ENCODE measurements at regions not wholly inside any gene's neighbourhood (a gene's known extent, or its start where the extent isn't known, plus 50 kb on each side); places are given as distances from the start of the nearest gene placed in this dataset.

DNA sequence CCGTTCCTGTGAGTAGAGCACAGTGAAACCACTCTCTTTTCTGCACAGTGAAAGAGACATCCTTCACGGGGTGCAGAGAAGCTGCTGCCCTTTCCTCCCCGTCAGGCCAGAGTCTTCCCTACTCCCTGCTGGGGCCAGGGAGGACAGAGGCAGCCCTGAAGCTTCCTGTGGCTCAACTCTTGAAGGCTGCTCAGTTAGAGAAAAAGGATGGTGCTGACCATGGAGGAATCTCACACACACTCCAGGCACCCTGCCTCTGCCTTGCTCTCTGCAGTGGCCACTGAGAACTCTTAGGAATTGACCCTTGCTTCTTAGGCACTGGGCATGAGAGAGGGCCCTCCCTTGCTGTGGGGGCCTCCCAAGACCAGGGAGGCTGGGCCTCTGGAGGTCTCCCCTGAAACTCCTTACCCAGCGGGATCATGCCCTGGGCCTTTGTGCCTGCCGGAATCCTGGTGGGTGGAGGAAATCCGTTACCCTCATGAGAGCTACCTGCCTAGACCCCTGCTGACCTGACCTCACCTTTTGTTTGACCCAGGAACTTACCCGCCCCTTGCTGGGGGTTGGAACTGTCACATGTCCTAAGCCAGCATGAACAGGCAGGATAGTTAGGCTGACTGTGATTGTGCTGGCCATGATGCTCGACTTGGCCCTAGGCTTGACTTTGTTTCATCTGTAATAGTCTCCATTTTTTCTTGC is 65.0 kb upstream of the CD93 start:
- no peak for ATAC-seq (replicated peaks; ENCODE audit: extremely low read depth, poor library complexity, severe bottlenecking)
- Mint-ChIP-seq H3K9me3 (no peaks in the 10 kb centered on the region), H3K27me3 (peaks cover 9% of the 10 kb centered on the region), H3K4me3 (no peak overlapping the region), H3K4me1 (no peaks in the 10 kb centered on the region), H3K36me3 (ENCODE audit: insufficient read depth) (no peaks in the 10 kb centered on the region), H3K27ac (ENCODE audit: low read depth) (no peak overlapping the region)
- DNase-seq (ENCODE audit: low spot score in 2 of 2) = no peak

- ATAC-seq (replicated peaks; ENCODE audit: extremely low read depth, poor library complexity, severe bottlenecking) (no peak), DNase-seq (ENCODE audit: low spot score in 2 of 2) (no peak)
- Mint-ChIP-seq H3K27ac (ENCODE audit: low read depth) (no peak overlapping the region), H3K36me3 (ENCODE audit: insufficient read depth) (no peaks in the 10 kb centered on the region), H3K27me3 (peaks cover 9% of the 10 kb centered on the region), H3K4me3 (no peak overlapping the region), H3K4me1 (no peaks in the 10 kb centered on the region), H3K9me3 (no peaks in the 10 kb centered on the region)
Measured at GRCh38 chr20:23150304-23151007, 64.3 kb upstream of the CD93 start.

DNA sequence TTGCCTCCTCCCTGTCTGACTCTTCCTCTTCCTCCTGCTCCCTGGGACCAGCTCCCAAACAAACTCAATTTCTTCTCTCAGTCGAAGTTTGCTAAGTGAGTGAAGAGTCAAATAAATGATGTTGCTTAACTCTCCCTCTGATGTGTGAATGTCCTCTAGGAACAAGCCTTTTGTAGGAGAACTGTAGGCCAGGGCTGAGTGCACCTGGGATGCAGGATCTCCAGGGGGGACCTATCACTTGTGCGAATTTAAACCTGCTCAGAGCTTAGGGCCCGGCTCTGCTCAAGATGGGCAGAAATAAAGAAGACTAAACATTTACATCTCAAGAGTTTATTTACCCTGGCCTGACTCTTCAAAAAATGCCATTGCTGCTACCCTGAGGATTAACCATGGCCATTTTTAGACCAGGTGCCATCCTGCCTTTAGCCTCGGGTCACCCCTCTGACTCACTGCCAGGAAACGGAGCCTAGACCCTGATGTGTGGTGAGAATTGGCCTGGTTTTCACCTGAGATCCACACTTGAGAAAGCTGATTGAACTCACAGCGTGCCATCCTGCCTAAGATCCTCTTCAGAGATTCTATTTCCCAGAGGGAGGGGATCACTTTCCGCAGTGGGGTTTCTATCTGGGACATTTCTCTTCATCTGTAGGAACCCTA is 63.6 kb upstream of the CD93 start:
- H3K4me1 Mint-ChIP-seq = no peaks in the 10 kb centered on the region
- peaks cover 10% of the 10 kb centered on the region for H3K27me3 Mint-ChIP-seq
- ATAC-seq (replicated peaks; ENCODE audit: extremely low read depth, poor library complexity, severe bottlenecking) = no peak
- no peak for DNase-seq (ENCODE audit: low spot score in 2 of 2)
- H3K9me3 Mint-ChIP-seq = no peaks in the 10 kb centered on the region
- no peak overlapping the region for H3K4me3 Mint-ChIP-seq
- H3K36me3 Mint-ChIP-seq (ENCODE audit: insufficient read depth) = no peaks in the 10 kb centered on the region
- H3K27ac Mint-ChIP-seq (ENCODE audit: low read depth) = no peak overlapping the region

DNA sequence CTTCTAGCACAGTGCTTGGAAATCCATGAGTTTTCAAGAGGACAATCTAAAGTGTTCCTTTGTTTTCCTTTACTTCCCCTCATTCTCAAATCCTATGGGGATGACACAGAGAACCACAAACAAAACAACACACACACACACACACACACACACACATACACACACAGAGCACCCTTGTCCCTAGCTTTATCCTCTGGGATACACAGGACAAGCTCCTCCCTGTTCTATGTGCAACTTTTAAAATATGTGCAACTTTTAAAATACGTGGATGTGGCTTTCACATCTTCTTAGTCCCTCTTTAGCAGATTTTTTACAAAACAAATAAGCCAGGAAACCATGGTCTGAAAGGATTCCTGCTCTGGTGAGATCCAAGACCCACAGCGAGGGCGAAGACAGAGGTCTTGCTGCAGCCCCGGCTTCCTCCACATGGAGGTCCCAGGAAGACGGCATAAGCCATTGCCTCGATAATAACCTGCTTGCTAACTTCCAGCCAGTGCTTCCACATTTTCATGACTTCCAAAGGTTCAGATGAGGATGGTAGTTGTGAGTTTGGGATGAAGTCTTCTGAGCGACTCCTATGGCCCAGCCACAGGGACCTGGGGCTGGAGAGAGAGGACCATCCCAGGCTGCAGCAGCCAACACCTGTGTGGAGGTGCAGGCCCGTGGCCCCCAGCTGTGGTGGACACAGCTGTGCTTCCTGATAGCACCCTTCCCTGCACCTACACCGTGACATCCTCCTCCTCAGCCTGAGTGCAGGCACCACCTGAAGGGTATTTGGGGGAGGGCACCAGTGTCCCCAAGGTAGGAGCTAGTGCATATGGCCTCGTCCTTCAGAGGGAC is 62.8 kb upstream of the CD93 start:
- H3K27ac Mint-ChIP-seq (ENCODE audit: low read depth) = no peak overlapping the region
- ATAC-seq (replicated peaks; ENCODE audit: extremely low read depth, poor library complexity, severe bottlenecking) (no peak), DNase-seq (ENCODE audit: low spot score in 2 of 2) (no peak)
- no peaks in the 10 kb centered on the region for H3K9me3 Mint-ChIP-seq
- no peaks in the 10 kb centered on the region for H3K4me1 Mint-ChIP-seq
- no peak overlapping the region for H3K4me3 Mint-ChIP-seq
- H3K27me3 Mint-ChIP-seq = peaks cover 11% of the 10 kb centered on the region
- H3K36me3 Mint-ChIP-seq (ENCODE audit: insufficient read depth) = no peaks in the 10 kb centered on the region

- Mint-ChIP-seq H3K27me3 (peaks cover 11% of the 10 kb centered on the region), H3K36me3 (ENCODE audit: insufficient read depth) (no peaks in the 10 kb centered on the region), H3K4me1 (no peaks in the 10 kb centered on the region), H3K4me3 (no peak overlapping the region), H3K27ac (ENCODE audit: low read depth) (no peak overlapping the region), H3K9me3 (no peaks in the 10 kb centered on the region)
- ATAC-seq (replicated peaks; ENCODE audit: extremely low read depth, poor library complexity, severe bottlenecking) = no peak
- DNase-seq (ENCODE audit: low spot score in 2 of 2) = no peak
Measured at GRCh38 chr20:23147964-23148730, 62.0 kb upstream of the CD93 start.

GRCh38 chr20:23147647-23147963 is 61.5 kb upstream of the CD93 start:
- Mint-ChIP-seq H3K27ac (ENCODE audit: low read depth) (no peak overlapping the region), H3K27me3 (peaks cover 11% of the 10 kb centered on the region), H3K9me3 (no peaks in the 10 kb centered on the region), H3K36me3 (ENCODE audit: insufficient read depth) (no peaks in the 10 kb centered on the region), H3K4me1 (no peaks in the 10 kb centered on the region), H3K4me3 (no peak overlapping the region)
- no peak for ATAC-seq (replicated peaks; ENCODE audit: extremely low read depth, poor library complexity, severe bottlenecking)
- no peak for DNase-seq (ENCODE audit: low spot score in 2 of 2)

GRCh38 chr20:23146857-23147637 is 60.9 kb upstream of the CD93 start:
- Mint-ChIP-seq H3K9me3 (no peaks in the 10 kb centered on the region), H3K27me3 (peaks cover 11% of the 10 kb centered on the region), H3K36me3 (ENCODE audit: insufficient read depth) (no peaks in the 10 kb centered on the region), H3K4me1 (peaks cover 3% of the 10 kb centered on the region), H3K27ac (ENCODE audit: low read depth) (no peak overlapping the region), H3K4me3 (no peak overlapping the region)
- ATAC-seq (replicated peaks; ENCODE audit: extremely low read depth, poor library complexity, severe bottlenecking) = no peak
- DNase-seq (ENCODE audit: low spot score in 2 of 2) = no peak

DNA sequence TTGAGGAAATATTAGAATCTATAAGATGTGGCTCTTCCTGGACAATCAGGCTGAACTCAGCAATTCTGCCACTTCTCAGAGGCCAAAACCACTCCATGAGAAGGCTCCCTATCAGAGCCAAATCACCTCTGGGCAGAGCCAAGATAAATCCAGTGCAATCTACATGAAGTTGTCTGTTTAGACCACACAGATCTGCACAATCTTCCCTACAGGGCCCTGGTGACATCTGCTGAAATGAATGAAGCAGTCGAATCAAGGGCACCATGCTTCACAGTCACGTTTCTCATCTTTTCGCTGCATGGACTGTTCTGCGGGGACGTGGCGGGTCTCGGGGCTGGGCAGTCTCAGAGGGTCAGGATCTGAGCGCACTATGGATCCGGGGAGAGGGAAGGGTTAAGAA is 60.1 kb upstream of the CD93 start:
- no peak for DNase-seq (ENCODE audit: low spot score in 2 of 2)
- Mint-ChIP-seq H3K27me3 (peaks cover 11% of the 10 kb centered on the region), H3K4me3 (no peak overlapping the region), H3K36me3 (ENCODE audit: insufficient read depth) (no peaks in the 10 kb centered on the region), H3K4me1 (peaks cover 8% of the 10 kb centered on the region), H3K9me3 (no peaks in the 10 kb centered on the region), H3K27ac (ENCODE audit: low read depth) (no peak overlapping the region)
- ATAC-seq (replicated peaks; ENCODE audit: extremely low read depth, poor library complexity, severe bottlenecking) = no peak

GRCh38 chr20:23145281-23145700 is 59.2 kb upstream of the CD93 start:
- H3K27me3 Mint-ChIP-seq = peaks cover 11% of the 10 kb centered on the region
- DNase-seq (ENCODE audit: low spot score in 2 of 2) (no peak), ATAC-seq (replicated peaks; ENCODE audit: extremely low read depth, poor library complexity, severe bottlenecking) (no peak)
- H3K36me3 Mint-ChIP-seq (ENCODE audit: insufficient read depth) = no peaks in the 10 kb centered on the region
- H3K27ac Mint-ChIP-seq (ENCODE audit: low read depth) = no peak overlapping the region
- H3K9me3 Mint-ChIP-seq = no peaks in the 10 kb centered on the region
- no peak overlapping the region for H3K4me3 Mint-ChIP-seq
- peaks cover 8% of the 10 kb centered on the region for H3K4me1 Mint-ChIP-seq

- no peak for ATAC-seq (replicated peaks; ENCODE audit: extremely low read depth, poor library complexity, severe bottlenecking)
- Mint-ChIP-seq H3K4me1 (peaks cover 8% of the 10 kb centered on the region), H3K27me3 (peaks cover 11% of the 10 kb centered on the region), H3K27ac (ENCODE audit: low read depth) (no peak overlapping the region), H3K4me3 (no peak overlapping the region), H3K9me3 (no peaks in the 10 kb centered on the region), H3K36me3 (ENCODE audit: insufficient read depth) (no peaks in the 10 kb centered on the region)
- no peak for DNase-seq (ENCODE audit: low spot score in 2 of 2)
Measured at GRCh38 chr20:23144856-23145255, 58.7 kb upstream of the CD93 start.

DNA sequence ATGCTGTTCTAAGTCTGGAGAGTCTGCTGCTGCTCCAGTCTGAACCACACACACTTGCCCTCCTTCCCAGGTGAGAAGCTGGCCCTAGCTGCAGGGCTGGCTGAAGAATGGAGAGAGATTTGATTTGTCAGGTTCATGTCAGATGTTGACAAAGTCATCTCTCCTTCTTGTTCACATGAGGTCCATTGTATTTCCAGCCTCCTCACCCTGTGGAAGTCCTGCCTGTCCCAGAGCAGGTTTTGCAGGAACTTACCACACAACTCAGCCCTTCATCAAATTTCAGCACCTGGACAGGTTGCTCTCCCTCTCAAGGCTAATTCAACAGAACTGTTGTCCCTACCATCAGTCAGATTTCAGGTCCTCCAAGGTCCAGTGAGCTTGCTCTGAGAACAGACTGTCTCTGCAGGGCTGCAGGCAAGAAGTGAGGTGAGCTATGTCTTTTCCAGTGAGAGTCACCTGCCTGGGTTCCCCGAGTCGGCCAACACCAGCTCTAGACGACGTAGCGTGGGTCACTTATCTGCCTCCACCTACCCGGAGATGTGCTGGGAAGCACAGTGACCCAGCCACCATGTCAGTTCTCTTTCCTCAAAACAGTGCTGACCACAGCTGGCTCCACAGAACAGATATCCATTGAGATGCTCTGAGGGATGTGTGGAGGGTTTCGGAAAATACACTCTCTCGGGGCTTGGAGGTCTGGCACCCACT is 58.0 kb upstream of the CD93 start:
- H3K4me3 Mint-ChIP-seq = no peak overlapping the region
- no peak overlapping the region for H3K27ac Mint-ChIP-seq (ENCODE audit: low read depth)
- H3K4me1 Mint-ChIP-seq = peaks cover 8% of the 10 kb centered on the region
- H3K9me3 Mint-ChIP-seq = no peaks in the 10 kb centered on the region
- ATAC-seq (replicated peaks; ENCODE audit: extremely low read depth, poor library complexity, severe bottlenecking) (no peak), DNase-seq (ENCODE audit: low spot score in 2 of 2) (no peak)
- no peaks in the 10 kb centered on the region for H3K36me3 Mint-ChIP-seq (ENCODE audit: insufficient read depth)
- peaks cover 11% of the 10 kb centered on the region for H3K27me3 Mint-ChIP-seq
